Fibroblast of lung (primary cell): ENCODE measurements at regions not wholly inside any gene's neighbourhood (a gene's known extent, or its start where the extent isn't known, plus 50 kb on each side); places are given as distances from the start of the nearest gene placed in this dataset.

Experiments
- CTCF ChIP-seq, 2 donors: IDR thresholded peaks in 1 of 2; conservative IDR thresholded peaks in 1 of 2; 1 replicate in 1 of 2; 2 replicates in 1 of 2; pipeline ENCODE4 v1.5.1; 2011 to 2012; ENCODE audit warnings: low read length in 2 of 2, control low read depth in 1 of 2, inconsistent platforms in 1 of 2, low read depth in 1 of 2, mild to moderate bottlenecking in 1 of 2
- EZH2 ChIP-seq: IDR thresholded peaks from 2 replicates; pipeline ENCODE4 v1.5.1; 2012; ENCODE audit warnings: low read length, control low read depth, mild to moderate bottlenecking; ENCODE audit errors: missing control alignments

GRCh38 chr10:55063811-55064210 is 262.8 kb upstream of the PCDH15 start:
- TF ChIP-seq CTCF (conservative IDR thresholded peaks at IDR 0.05 in 1 of 2, IDR thresholded peaks at IDR 0.05 in 1 of 2; ENCODE audit: low read depth in 1 of 2, low read length in 2 of 2) (no peak), EZH2 (no peak)
